ENCODE measurements at regions not wholly inside any gene's neighbourhood (a gene's known extent, or its start where the extent isn't known, plus 50 kb on each side); places are given as distances from the start of the nearest gene placed in this dataset.

DNA sequence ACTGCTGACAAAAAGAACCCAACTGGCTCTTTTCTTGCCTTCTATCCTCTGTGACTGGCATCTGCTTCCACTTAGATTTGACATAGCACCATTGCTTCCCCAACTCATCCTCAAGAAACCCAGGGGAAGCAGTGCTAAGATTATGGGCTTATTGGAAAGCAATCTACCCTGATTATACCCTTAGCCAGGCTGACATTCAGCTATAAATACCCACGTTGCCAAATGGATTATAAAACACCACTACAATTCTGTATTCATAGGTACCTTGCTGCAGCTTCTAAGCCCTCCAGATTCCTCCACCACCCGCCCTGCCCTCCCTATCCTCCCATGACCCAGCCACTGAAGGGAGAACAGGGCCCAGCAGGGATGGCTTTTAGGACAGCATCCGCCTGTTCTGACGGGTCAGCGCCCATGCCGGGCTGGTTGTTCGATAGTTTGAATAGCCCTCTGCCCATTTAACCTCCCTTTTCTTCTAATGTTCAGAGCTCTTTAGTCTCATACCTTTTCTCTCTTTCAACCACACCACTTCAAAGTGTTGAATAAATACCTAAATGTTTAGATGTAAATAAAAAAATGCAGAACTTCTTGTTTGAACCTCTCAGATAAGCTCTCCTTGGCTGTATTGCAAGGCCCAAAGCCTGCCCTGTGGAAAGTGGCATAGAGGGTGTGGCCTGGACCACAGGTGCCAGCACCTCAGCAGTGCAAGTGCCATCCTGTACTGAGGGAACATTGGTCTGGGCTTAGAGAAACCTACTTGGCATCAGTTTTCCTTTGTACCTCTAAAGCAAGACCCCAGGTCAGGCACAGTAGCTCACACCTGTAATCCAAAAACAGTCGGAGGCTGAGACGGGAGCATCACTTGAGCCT lies 86.6 kb upstream of the RGPD5 start:
- TF ChIP-seq, protein P1, sequence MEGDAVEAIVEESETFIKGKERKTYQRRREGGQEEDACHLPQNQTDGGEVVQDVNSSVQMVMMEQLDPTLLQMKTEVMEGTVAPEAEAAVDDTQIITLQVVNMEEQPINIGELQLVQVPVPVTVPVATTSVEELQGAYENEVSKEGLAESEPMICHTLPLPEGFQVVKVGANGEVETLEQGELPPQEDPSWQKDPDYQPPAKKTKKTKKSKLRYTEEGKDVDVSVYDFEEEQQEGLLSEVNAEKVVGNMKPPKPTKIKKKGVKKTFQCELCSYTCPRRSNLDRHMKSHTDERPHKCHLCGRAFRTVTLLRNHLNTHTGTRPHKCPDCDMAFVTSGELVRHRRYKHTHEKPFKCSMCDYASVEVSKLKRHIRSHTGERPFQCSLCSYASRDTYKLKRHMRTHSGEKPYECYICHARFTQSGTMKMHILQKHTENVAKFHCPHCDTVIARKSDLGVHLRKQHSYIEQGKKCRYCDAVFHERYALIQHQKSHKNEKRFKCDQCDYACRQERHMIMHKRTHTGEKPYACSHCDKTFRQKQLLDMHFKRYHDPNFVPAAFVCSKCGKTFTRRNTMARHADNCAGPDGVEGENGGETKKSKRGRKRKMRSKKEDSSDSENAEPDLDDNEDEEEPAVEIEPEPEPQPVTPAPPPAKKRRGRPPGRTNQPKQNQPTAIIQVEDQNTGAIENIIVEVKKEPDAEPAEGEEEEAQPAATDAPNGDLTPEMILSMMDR (IDR thresholded peaks at IDR 0.05), result no peak
- TF ChIP-seq POLR2A (IDR thresholded peaks at IDR 0.05), result no peak
- TF ChIP-seq EP300 (IDR thresholded peaks at IDR 0.05), result no peak
- no peak for TF ChIP-seq POLR2AphosphoS5 (IDR thresholded peaks at IDR 0.05)
